ENCODE measurements at regions not wholly inside any gene's neighbourhood (a gene's known extent, or its start where the extent isn't known, plus 50 kb on each side); places are given as distances from the start of the nearest gene placed in this dataset.

GRCh38 chr3:90044084-90044816 lies 936.8 kb downstream of the EPHA3 start:
- Histone ChIP-seq H3K27me3 (no peaks in the 10 kb centered on the region), H3K4me1 (no peaks in the 10 kb centered on the region), H3K4me3 (no peak overlapping the region), H3K27ac (no peak overlapping the region), H3K36me3 (no peaks in the 10 kb centered on the region), H3K9me3 (no peaks in the 10 kb centered on the region)
- DNase-seq: no peak
- no peak for TF ChIP-seq CTCF (IDR thresholded peaks at IDR 0.05)
- no peak for TF ChIP-seq POLR2A (IDR thresholded peaks at IDR 0.05)

GRCh38 chr3:90052425-90052950 lies 945.1 kb downstream of the EPHA3 start:
- Histone ChIP-seq H3K27ac (no peak overlapping the region), H3K36me3 (no peaks in the 10 kb centered on the region), H3K27me3 (no peaks in the 10 kb centered on the region), H3K9me3 (no peaks in the 10 kb centered on the region), H3K4me3 (no peak overlapping the region), H3K4me1 (no peaks in the 10 kb centered on the region)
- TF ChIP-seq POLR2A (IDR thresholded peaks at IDR 0.05): no peak
- no peak for TF ChIP-seq CTCF (IDR thresholded peaks at IDR 0.05)
- no peak for DNase-seq

GRCh38 chr3:90054311-90054710 lies 946.9 kb downstream of the EPHA3 start:
- H3K4me3 ChIP-seq: no peak overlapping the region
- TF ChIP-seq POLR2A (IDR thresholded peaks at IDR 0.05) (no peak), CTCF (IDR thresholded peaks at IDR 0.05) (no peak)
- no peak for DNase-seq
- H3K27me3 ChIP-seq: no peaks in the 10 kb centered on the region
- no peaks in the 10 kb centered on the region for H3K4me1 ChIP-seq
- H3K9me3 ChIP-seq: no peaks in the 10 kb centered on the region
- no peak overlapping the region for H3K27ac ChIP-seq
- H3K36me3 ChIP-seq: no peaks in the 10 kb centered on the region

- no peak for TF ChIP-seq CTCF (IDR thresholded peaks at IDR 0.05)
- TF ChIP-seq POLR2A (IDR thresholded peaks at IDR 0.05): no peak
- Histone ChIP-seq H3K27ac (no peak overlapping the region), H3K36me3 (no peaks in the 10 kb centered on the region), H3K9me3 (no peaks in the 10 kb centered on the region), H3K4me1 (no peaks in the 10 kb centered on the region), H3K27me3 (no peaks in the 10 kb centered on the region), H3K4me3 (no peak overlapping the region)
- DNase-seq: no peak
Measured at GRCh38 chr3:90055666-90056065, 948.2 kb downstream of the EPHA3 start.

- no peak for TF ChIP-seq POLR2A (IDR thresholded peaks at IDR 0.05)
- TF ChIP-seq CTCF (IDR thresholded peaks at IDR 0.05): no peak
- Histone ChIP-seq H3K36me3 (no peaks in the 10 kb centered on the region), H3K4me3 (no peak overlapping the region), H3K9me3 (no peaks in the 10 kb centered on the region), H3K4me1 (no peaks in the 10 kb centered on the region), H3K27me3 (no peaks in the 10 kb centered on the region), H3K27ac (no peak overlapping the region)
- DNase-seq: no peak
Measured at GRCh38 chr3:90056281-90057032, 949.0 kb downstream of the EPHA3 start.

Measured in Peyer's patch (tissue), 4 donors.